ENCODE measurements at regions not wholly inside any gene's neighbourhood (a gene's known extent, or its start where the extent isn't known, plus 50 kb on each side); places are given as distances from the start of the nearest gene placed in this dataset.

DNA sequence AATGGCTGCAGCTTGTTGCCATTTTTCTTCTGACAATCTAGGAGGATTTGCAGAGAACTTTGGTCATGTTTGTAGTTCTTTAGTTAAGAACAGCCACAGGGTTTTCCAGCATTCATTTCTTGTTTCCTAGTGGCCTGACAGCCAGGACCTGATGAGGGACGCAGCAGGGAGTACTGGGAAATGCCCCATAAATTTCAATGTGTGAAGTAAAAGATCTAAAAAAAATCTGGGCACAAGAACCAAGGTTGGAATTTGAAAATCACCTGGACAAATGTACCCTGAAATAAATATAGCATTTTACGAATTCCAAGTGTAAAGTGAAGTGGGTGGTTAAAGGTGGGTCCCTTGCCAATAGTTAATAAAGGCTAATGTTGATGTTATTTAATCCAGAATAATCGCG is 195.0 kb downstream of the ZIC1 start:
- no peak for DNase-seq

DNA sequence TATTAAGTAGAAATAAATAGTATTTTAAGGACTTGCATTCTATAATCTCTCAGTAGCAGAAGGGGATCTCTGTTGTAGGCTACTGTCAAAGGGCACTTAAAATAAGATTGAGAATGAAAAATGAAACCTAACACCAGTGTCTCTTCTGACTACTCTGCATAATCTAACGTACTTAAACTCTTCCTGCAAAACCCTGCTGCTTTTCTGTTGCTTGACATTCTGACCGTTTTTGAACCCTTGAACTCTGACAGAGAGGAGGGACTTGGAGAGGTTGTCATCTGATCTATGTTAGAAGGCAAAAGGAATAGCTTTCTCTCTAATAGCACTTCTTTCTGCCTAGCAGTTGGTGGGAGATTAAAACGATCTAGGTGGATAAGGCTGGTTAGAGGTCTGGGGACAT is 204.6 kb downstream of the ZIC1 start:
- DNase-seq, result no peak

DNA sequence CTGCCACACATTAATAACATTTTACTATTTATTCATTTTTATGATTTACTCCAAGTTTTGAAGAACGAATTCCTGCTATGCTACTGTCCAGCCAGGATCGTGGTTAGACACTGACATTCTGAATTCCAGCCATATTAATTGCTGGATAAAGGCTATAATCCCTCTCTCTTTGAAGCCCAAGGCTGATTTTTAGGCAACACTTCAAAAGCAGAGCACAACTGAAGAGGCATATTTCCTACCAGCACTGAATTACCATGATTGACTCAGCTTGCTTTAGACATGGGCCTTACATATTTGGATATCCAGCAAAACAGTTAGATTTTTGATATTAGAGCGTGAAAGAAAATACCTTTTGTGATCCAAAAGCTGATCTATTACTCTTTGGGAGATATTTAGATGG is 205.0 kb downstream of the ZIC1 start:
- DNase-seq, result no peak

- no peak for DNase-seq
These were observed 205.9 kb downstream of the ZIC1 start for GRCh38 chr3:147615035-147615434.

DNA sequence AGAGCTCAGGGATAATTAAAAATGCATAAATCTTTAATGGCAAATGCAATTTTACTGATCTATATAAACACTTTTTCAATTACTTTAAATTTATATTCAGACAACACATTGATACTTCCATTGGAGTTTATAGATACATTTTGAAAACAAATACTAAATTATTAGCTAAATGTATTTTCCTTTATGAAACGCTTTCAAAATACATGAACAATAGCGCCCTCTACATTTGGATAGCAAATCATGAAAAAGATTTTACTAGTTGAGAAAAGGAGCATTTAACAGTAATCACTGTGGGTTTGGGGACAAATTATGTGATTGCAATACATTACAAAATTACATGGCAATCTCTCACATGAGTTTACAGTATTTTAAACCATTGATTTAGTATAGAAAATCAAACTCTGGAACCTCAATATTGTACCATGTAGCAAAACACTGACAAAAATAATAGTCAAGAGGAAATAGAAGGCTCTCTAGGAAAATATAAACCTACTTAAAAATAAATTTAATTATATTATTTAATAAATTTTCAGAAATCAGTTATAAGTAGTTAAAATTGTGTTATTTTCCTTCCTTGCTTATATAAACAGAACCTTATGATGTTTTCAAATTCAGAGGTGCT is 207.9 kb downstream of the ZIC1 start:
- DNase-seq, result no peak

- no peak for DNase-seq
These were observed 209.5 kb downstream of the ZIC1 start for GRCh38 chr3:147618691-147619090.

- no peak for DNase-seq
These were observed 210.9 kb downstream of the ZIC1 start for GRCh38 chr3:147619921-147620560.

DNA sequence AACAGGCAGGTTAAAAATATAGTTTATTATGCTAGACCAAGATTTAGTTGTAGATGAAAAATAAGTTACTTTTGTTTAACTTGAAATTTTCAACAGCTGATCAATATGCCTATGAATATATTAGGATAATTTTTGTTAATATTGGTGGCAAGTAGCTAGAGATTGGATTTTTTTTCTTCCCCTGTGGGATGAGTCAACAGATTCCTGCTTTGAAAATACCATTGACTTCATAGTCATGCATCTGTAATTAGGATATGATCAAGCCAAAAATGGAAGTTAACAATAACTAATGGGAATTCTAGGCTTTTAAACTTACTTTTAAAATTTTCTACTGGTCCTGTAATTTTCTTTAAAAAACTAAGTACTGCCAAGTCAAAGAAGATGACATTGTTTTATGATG is 211.7 kb downstream of the ZIC1 start:
- no peak for DNase-seq

GRCh38 chr3:147630921-147631415 is 221.8 kb downstream of the ZIC1 start:
- no peak for DNase-seq

DNA sequence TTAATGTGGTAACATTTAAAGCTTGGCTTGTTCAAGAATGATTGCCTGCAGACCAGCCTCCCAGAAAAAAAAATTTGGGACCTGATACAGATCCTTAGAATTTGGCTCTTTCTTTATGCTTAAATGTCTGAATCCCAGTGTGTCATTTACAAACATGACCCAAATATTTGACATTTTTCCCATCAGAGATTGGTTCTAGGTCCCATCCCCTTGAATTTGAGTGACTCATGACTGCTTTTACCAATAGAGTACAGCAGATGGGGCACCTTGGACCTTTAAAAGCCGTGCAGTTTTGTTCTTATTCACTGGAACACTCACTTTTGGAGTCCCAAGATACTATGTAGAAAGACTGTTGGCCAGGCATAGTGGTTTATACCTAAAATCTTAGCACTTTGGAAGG is 231.6 kb downstream of the ZIC1 start:
- no peak for DNase-seq

DNA sequence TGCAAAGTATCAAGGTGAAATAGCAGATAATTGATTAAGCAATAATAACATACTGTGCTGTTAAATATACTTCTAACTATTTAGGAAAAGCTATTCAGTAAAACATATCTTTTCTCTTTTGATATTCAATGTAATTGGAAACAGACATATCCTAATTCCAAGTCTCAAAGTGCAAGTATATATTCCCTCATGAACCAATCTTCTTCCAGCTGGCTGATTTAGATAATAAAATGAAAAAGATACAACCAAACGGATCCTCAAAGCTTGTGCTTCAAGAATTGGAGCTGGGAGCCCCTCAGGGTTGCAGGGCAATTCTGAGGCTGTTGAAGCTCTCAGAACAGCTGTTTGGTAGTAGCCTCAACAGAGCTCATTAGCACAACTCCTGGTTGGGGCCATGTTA is 236.6 kb downstream of the ZIC1 start:
- no peak for DNase-seq

DNA sequence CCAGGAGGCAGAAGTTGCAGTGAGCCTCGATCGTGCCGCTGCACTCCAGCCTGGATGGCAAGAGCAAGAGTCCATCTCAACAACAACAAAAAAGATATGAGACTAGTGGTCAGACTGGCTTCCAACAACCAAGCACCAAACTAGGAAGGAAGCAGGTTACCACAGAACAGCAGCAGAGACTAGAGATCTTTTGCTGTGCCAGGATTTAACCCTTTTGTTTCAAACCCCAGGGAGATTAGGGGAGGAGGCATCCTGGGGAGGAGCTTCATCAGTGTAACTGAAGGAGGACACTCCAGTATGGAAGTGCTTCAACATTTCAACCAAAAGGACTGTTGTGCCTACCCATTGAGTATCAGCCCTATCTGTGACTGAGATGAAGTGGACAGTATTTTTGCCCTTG is 240.3 kb downstream of the ZIC1 start:
- DNase-seq, result no peak

DNA sequence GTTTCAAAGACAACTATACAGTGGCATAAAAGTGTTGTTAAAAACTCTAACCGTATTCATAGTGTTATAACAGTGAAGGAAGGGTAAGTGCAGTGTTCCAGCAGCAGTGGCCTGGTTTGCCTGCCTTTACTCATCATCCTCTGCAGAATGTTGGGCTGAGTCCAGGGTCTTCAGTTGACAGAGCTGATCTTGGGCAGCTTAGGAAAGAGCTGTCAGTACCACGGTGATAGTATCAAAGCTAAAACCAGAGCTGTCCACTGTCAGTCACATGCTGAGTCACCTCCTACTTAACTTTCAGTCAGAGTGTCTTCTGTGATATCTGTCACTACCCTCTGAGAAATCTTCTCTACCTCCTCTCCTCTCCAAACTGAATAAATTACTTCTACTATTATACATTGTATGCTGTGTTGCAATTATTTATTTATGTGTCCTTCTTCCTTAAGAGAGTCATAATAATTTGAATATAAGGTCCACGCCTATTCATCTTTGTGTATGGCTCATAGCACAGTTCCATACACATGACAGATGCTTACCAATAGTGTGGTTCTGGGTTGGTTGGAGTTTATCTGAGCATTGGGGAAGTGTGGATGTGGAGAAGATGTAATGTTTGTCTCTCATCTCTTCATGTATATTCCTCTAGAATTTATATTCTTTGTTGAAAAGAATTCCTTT is 242.1 kb downstream of the ZIC1 start:
- no peak for DNase-seq

- no peak for DNase-seq
These were observed 243.6 kb downstream of the ZIC1 start for GRCh38 chr3:147652651-147653366.

- DNase-seq, result no peak
These were observed 244.3 kb downstream of the ZIC1 start for GRCh38 chr3:147653367-147653923.

- no peak for DNase-seq
These were observed 245.7 kb downstream of the ZIC1 start for GRCh38 chr3:147654827-147655226.

GRCh38 chr3:147655236-147655635 is 246.1 kb downstream of the ZIC1 start:
- no peak for DNase-seq

DNA sequence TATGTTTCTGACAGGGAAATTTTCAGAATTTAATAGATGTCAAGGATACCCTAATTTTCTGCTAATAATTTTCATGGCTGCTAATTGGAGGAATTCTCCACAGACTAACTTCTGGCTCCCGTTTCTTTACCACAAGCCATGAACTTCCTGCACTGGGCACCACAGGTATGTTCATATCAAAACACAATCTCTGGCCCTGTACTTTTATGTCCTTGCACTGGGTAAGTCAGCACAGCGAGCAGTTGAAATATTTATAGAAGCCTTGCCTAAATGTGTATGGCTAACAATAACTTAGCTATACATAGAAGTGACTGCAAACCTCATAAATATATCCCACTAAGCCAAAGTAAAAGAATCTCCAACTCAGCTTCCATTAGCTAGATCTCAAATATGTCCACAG is 246.9 kb downstream of the ZIC1 start:
- no peak for DNase-seq

DNA sequence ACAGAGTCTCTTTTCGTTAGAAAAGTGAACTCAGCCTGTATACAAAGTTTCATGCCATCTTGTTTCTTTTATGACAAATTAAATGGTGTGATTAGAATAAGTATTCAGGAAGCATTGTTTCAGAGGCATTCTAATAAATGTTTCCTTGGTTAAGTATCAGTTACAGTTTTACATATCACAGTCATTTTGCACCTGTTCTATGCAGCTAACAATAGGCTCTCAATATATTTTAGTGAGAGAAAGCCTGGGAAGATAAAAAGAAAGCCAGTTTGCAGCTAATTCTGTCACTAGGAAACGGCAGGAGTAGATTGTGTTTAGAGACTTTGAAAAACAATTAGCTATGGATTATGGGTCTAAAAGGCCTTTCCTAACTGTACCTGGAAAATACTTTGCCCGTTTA is 252.8 kb downstream of the ZIC1 start:
- DNase-seq, result no peak

GRCh38 chr3:147662705-147663104 is 253.5 kb downstream of the ZIC1 start:
- no peak for DNase-seq

GRCh38 chr3:147669077-147669476 is 259.9 kb downstream of the ZIC1 start:
- no peak for DNase-seq

DNA sequence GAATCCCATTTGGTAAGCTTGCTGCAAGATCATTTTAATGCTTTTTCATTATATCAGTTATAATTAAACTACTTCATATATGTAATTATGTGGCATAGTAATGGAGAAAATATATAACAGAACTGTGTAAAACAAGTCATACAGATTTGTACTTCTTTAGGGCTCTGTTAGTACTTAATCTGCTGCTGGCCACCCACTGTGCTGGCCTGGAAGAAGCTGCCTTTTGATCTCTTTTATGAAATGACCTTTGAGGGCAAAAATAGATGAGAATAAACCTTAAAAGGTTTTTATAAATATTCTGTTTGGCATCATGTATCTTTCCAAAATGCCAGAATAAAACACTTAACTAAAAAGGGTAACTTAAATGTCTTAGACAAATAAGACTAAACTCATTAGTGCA is 262.9 kb downstream of the ZIC1 start:
- no peak for DNase-seq

DNA sequence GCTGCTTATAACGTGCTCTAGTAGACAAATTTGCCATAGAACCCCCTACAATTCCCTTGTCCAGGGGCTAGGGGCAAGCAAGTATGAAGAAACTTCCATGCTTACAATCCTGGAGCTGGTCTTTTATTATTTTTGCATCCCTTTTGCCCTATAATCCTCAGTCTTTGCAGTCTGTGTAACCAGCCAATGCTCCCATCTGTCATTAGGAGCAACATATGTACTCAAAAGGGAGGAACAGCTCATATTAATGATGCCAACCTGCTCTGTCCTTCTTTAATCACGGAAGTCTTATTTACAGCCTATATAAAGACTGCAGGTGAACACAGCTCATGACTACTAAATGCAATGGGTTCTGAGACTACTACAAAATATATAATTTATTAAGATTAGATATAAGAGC is 263.3 kb downstream of the ZIC1 start:
- DNase-seq, result no peak
